ENCODE measurements at regions not wholly inside any gene's neighbourhood (a gene's known extent, or its start where the extent isn't known, plus 50 kb on each side); places are given as distances from the start of the nearest gene placed in this dataset.
A peak's percentile ranks its signal among the peaks of the same experiment; 100 is the strongest.
"Not testable (repeated sequence)": the region's sequence is repeated elsewhere in the genome, so short reads cannot be mapped to it uniquely, and the experiment has no call there.

- no peak for DNase-seq (ENCODE audit: low read depth in 2 of 2)
Measured at GRCh38 chr11:69205743-69206612, 50.2 kb downstream of the SMIM38 start.

GRCh38 chr11:69206613-69206965 is 50.9 kb downstream of the SMIM38 start:
- not testable (repeated sequence) for DNase-seq (ENCODE audit: low read depth in 2 of 2)

GRCh38 chr11:69207165-69207889 is 51.6 kb downstream of the SMIM38 start:
- no peak for DNase-seq (ENCODE audit: low read depth in 2 of 2)

- no peak for DNase-seq (ENCODE audit: low read depth in 2 of 2)
Measured at GRCh38 chr11:69208190-69209037, 52.7 kb downstream of the SMIM38 start.

- DNase-seq (ENCODE audit: low read depth in 2 of 2): no peak
Measured at GRCh38 chr11:69209038-69209350, 53.3 kb downstream of the SMIM38 start.

- no peak for DNase-seq (ENCODE audit: low read depth in 2 of 2)
Measured at GRCh38 chr11:69209421-69210309, 53.9 kb downstream of the SMIM38 start.

GRCh38 chr11:69210310-69211035 is 54.7 kb downstream of the SMIM38 start:
- DNase-seq (ENCODE audit: low read depth in 2 of 2): peak; percentile 3

- no peak for DNase-seq (ENCODE audit: low read depth in 2 of 2)
Measured at GRCh38 chr11:69211540-69211919, 55.8 kb downstream of the SMIM38 start.

- no peak for DNase-seq (ENCODE audit: low read depth in 2 of 2)
Measured at GRCh38 chr11:69211920-69212797, 56.4 kb downstream of the SMIM38 start.

- DNase-seq (ENCODE audit: low read depth in 2 of 2): no peak
Measured at GRCh38 chr11:69212798-69213110, 57.0 kb downstream of the SMIM38 start.

GRCh38 chr11:69213316-69213715 is 57.6 kb downstream of the SMIM38 start:
- peak; percentile 1 to 11 for DNase-seq (ENCODE audit: low read depth in 2 of 2)

- DNase-seq (ENCODE audit: low read depth in 2 of 2): no peak
Measured at GRCh38 chr11:69213964-69214363, 58.2 kb downstream of the SMIM38 start.

GRCh38 chr11:69215216-69215615 is 59.5 kb downstream of the SMIM38 start:
- no peak for DNase-seq (ENCODE audit: low read depth in 2 of 2)

- no peak for DNase-seq (ENCODE audit: low read depth in 2 of 2)
Measured at GRCh38 chr11:69215784-69216415, 60.2 kb downstream of the SMIM38 start.

- no peak for DNase-seq (ENCODE audit: low read depth in 2 of 2)
Measured at GRCh38 chr11:69216647-69217051, 60.9 kb downstream of the SMIM38 start.

- DNase-seq (ENCODE audit: low read depth in 2 of 2): no peak
Measured at GRCh38 chr11:69217276-69218105, 61.8 kb downstream of the SMIM38 start.

GRCh38 chr11:69218271-69218682 is 62.5 kb downstream of the SMIM38 start:
- no peak for DNase-seq (ENCODE audit: low read depth in 2 of 2)

- DNase-seq (ENCODE audit: low read depth in 2 of 2): no peak
Measured at GRCh38 chr11:69218946-69219720, 63.4 kb downstream of the SMIM38 start.
